ENCODE measurements at regions not wholly inside any gene's neighbourhood (a gene's known extent, or its start where the extent isn't known, plus 50 kb on each side); places are given as distances from the start of the nearest gene placed in this dataset.

DNA sequence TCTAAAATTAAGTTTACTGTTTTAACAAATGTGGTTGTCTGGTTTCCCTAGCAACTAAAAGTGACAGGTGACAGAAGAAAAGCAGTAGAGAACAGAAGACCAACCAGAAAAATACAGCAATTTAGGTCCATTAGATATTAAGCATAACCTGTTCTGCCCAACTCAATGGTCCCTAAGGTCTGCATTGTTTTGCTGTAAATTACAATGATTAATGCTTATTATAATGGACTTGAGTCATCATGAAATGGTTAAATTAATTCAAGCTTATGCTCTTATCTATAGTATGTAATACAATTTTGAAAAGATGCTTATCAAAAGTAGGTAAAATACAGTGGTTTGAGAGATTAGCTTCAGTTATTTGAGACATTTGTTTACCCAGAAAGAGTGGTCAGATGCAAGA is 378.0 kb downstream of the GRB14 start:
- TF ChIP-seq, protein P1, sequence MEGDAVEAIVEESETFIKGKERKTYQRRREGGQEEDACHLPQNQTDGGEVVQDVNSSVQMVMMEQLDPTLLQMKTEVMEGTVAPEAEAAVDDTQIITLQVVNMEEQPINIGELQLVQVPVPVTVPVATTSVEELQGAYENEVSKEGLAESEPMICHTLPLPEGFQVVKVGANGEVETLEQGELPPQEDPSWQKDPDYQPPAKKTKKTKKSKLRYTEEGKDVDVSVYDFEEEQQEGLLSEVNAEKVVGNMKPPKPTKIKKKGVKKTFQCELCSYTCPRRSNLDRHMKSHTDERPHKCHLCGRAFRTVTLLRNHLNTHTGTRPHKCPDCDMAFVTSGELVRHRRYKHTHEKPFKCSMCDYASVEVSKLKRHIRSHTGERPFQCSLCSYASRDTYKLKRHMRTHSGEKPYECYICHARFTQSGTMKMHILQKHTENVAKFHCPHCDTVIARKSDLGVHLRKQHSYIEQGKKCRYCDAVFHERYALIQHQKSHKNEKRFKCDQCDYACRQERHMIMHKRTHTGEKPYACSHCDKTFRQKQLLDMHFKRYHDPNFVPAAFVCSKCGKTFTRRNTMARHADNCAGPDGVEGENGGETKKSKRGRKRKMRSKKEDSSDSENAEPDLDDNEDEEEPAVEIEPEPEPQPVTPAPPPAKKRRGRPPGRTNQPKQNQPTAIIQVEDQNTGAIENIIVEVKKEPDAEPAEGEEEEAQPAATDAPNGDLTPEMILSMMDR (IDR thresholded peaks at IDR 0.05), result no peak
- TF ChIP-seq POLR2A (IDR thresholded peaks at IDR 0.05) (no peak), POLR2AphosphoS5 (IDR thresholded peaks at IDR 0.05) (no peak)

All from gastroesophageal sphincter (tissue), 3 donors.